Pons (tissue), 1 donor: ENCODE measurements at regions not wholly inside any gene's neighbourhood (a gene's known extent, or its start where the extent isn't known, plus 50 kb on each side); places are given as distances from the start of the nearest gene placed in this dataset.
A peak's percentile ranks its signal among the peaks of the same experiment; 100 is the strongest.
"Not testable (repeated sequence)": the region's sequence is repeated elsewhere in the genome, so short reads cannot be mapped to it uniquely, and the experiment has no call there.

Experiments
- DNase-seq: peaks from one replicate; pipeline ENCODE4 v3.0.0-alpha.2; 2016; ENCODE audit warnings: low spot score

GRCh38 chr9:105114318-105114717, 130.1 kb upstream of the SLC44A1 start:
- no peak for DNase-seq

- DNase-seq = peak; percentile 42
Observed at GRCh38 chr9:105114964-105115728, 129.3 kb upstream of the SLC44A1 start.

GRCh38 chr9:105116052-105116868, 128.2 kb upstream of the SLC44A1 start:
- no peak for DNase-seq

GRCh38 chr9:105117234-105117633, 127.2 kb upstream of the SLC44A1 start:
- DNase-seq = peak; percentile 6

GRCh38 chr9:105118636-105119035, 125.8 kb upstream of the SLC44A1 start:
- DNase-seq = no peak

- peak; percentile 52 for DNase-seq
Observed at GRCh38 chr9:105119156-105119555, 125.3 kb upstream of the SLC44A1 start.

- DNase-seq = no peak
Observed at GRCh38 chr9:105121861-105122430, 122.5 kb upstream of the SLC44A1 start.

- DNase-seq = not testable (repeated sequence)
Observed at GRCh38 chr9:105124598-105124997, 119.9 kb upstream of the SLC44A1 start.

- peak; percentile 26 for DNase-seq
Observed at GRCh38 chr9:105126226-105126625, 118.2 kb upstream of the SLC44A1 start.

GRCh38 chr9:105127863-105128220, 116.6 kb upstream of the SLC44A1 start:
- DNase-seq = no peak

- DNase-seq = no peak
Observed at GRCh38 chr9:105128908-105129600, 115.4 kb upstream of the SLC44A1 start.

- no peak for DNase-seq
Observed at GRCh38 chr9:105129731-105130130, 114.7 kb upstream of the SLC44A1 start.

- DNase-seq = no peak
Observed at GRCh38 chr9:105131981-105132380, 112.5 kb upstream of the SLC44A1 start.

- DNase-seq = no peak
Observed at GRCh38 chr9:105132606-105133005, 111.8 kb upstream of the SLC44A1 start.

GRCh38 chr9:105138306-105138801, 106.1 kb upstream of the SLC44A1 start:
- peak; percentile 23 for DNase-seq

GRCh38 chr9:105141146-105141975, 103.1 kb upstream of the SLC44A1 start:
- no peak for DNase-seq

- DNase-seq = no peak
Observed at GRCh38 chr9:105141976-105142250, 102.5 kb upstream of the SLC44A1 start.

GRCh38 chr9:105142406-105143135, 101.9 kb upstream of the SLC44A1 start:
- no peak for DNase-seq

GRCh38 chr9:105143136-105143430, 101.4 kb upstream of the SLC44A1 start:
- DNase-seq = no peak

GRCh38 chr9:105144076-105144475, 100.4 kb upstream of the SLC44A1 start:
- no peak for DNase-seq

GRCh38 chr9:105144841-105145240, 99.6 kb upstream of the SLC44A1 start:
- DNase-seq = no peak
